Heart left ventricle (tissue), 13 donors: ENCODE measurements at regions not wholly inside any gene's neighbourhood (a gene's known extent, or its start where the extent isn't known, plus 50 kb on each side); places are given as distances from the start of the nearest gene placed in this dataset.

Experiments
- POLR2A ChIP-seq, 2 donors: fragments of 450-650 bp; IDR thresholded peaks; one replicate each; pipeline ENCODE4 v1.6.1; 2017; ENCODE audit warnings: antibody characterized with exemption in 2 of 2, mild to moderate bottlenecking in 2 of 2, moderate library complexity in 2 of 2
- TF ChIP-seq, protein P1 (sequence below), 12 donors: fragments of 200-600 bp; sonication (generic) in 4 of 12; IDR thresholded peaks; one replicate each; pipeline versions ENCODE4 v1.5.0 to v1.8.0; 2018 to 2022; ENCODE audit warnings: antibody characterized with exemption in 12 of 12, mild to moderate bottlenecking in 5 of 12
- donor health status: ischemic (EF 13 %, LVEDD 7.1; RV severe dilation, severe dysfunction).
- donor health status: DM: no; HTN: yes; CAD: no.
- donor health status: DM: no; HTN: no; CAD: no.
- donor health status: ischemic (EF 25% LVEDD 6.9; RV normal size, moderate dysfunction).
- donor health status: ischemic (EF 25% LVEDD 5.7; RV mildly dilated, moderate dysfunction).
- donor health status: ischemic (EF 35%, LVEDD 5.7; RV mildly dilated, moderate dysfunction).
- donor health status: nonischemic (EF 11% LVEDD 7.7; RV severe dilation, severe dysfunction).
- donor health status: DM: yes; HTN: yes; CAD: no.
- donor health status: PGD.
- donor health status: ischemic (EF 29% LVEDD 5.4; RV normal size, mild dysfunction).
- donor health status: nonischemic (EF 23%, LVEDD 6.1; RV moderate dilation, normal function).

DNA sequence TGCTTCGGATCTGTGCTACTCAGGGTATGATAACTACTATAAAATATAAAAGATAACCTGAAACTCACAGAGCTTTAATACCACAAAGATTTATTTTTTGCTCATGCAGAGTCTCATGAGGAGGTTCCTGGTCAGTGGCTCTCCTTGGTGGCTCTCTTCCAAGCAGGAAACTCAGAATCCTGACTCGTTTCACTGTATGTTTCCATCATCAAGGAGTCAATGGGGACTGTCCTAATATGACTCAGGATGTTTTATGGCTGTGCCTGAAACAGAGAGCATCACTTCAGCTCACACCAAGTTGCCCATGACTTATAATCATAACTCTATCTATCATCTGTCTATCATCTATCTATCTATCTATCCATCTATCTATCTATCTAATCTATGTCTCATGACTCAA is 620.8 kb upstream of the NR3C2 start:
- TF ChIP-seq, protein P1, sequence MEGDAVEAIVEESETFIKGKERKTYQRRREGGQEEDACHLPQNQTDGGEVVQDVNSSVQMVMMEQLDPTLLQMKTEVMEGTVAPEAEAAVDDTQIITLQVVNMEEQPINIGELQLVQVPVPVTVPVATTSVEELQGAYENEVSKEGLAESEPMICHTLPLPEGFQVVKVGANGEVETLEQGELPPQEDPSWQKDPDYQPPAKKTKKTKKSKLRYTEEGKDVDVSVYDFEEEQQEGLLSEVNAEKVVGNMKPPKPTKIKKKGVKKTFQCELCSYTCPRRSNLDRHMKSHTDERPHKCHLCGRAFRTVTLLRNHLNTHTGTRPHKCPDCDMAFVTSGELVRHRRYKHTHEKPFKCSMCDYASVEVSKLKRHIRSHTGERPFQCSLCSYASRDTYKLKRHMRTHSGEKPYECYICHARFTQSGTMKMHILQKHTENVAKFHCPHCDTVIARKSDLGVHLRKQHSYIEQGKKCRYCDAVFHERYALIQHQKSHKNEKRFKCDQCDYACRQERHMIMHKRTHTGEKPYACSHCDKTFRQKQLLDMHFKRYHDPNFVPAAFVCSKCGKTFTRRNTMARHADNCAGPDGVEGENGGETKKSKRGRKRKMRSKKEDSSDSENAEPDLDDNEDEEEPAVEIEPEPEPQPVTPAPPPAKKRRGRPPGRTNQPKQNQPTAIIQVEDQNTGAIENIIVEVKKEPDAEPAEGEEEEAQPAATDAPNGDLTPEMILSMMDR (IDR thresholded peaks at IDR 0.05): no peak
- TF ChIP-seq POLR2A (IDR thresholded peaks at IDR 0.05): no peak
